A549 (cell line): ENCODE measurements at regions not wholly inside any gene's neighbourhood (a gene's known extent, or its start where the extent isn't known, plus 50 kb on each side); places are given as distances from the start of the nearest gene placed in this dataset.

Source experiments
- ATAC-seq, 2 experiments: fragments of 200-7000 bp in 1 of 2; fragments of >200 bp in 1 of 2; cut with Nextera tagmentation in 1 of 2; cut with Tn5 transposase in 1 of 2; 3 replicates each; pipeline versions ENCODE4 v1.8.0 to v1.9.1; 2018 to 2020; ENCODE audit warnings: mild to moderate bottlenecking in 1 of 2, moderate library complexity in 1 of 2
- CTCF ChIA-PET: fragments of 300-600 bp; sonication (Branson Sonifier 250); formaldehyde crosslinking; extraction: SDS; loops from one replicate; lab custom pipeline; 2021; ENCODE audit warnings: antibody characterized with exemption, inconsistent platforms; lab: Yijun Ruan, JAX
- POLR2A ChIA-PET: fragments of 350-600 bp; formaldehyde crosslinking; extraction: SDS; loops from one replicate; lab custom pipeline; 2021; ENCODE audit warnings: antibody characterized with exemption, inconsistent platforms; lab: Yijun Ruan, JAX
- DNase-seq, 2 experiments: peaks; one replicate each; pipeline versions ENCODE4 v3.0.0 to v3.0.0-alpha.2; 2011 to 2016; ENCODE audit warnings: low read depth in 1 of 2, low spot score in 1 of 2
- FAIRE-seq: peaks from 2 replicates; lab custom pipeline; 2011; peaks lifted over from hg19 to GRCh38; lab: Jason Lieb, UNC
- H3K27ac ChIP-seq, 2 experiments: fragments of >200 bp; sonication (Bioruptor Twin); formaldehyde crosslinking; 3 replicates each; pipeline ENCODE4 v1.5.1; 2016 to 2017
- H3K4me1 ChIP-seq: fragments of >200 bp; sonication (Bioruptor Twin); formaldehyde crosslinking; 3 replicates; pipeline ENCODE4 v1.6.1; 2016
- H3K4me2 ChIP-seq: fragments of >200 bp; sonication (Bioruptor Twin); formaldehyde crosslinking; 3 replicates; pipeline ENCODE4 v1.6.1; 2016
- H3K4me3 ChIP-seq: fragments of >200 bp; sonication (Bioruptor Twin); formaldehyde crosslinking; 3 replicates; pipeline ENCODE4 v1.5.1; 2016
- H3K9me3 ChIP-seq: fragments of >200 bp; sonication (Bioruptor Twin); formaldehyde crosslinking; 3 replicates; pipeline ENCODE4 v1.6.1; 2016
- BHLHE40 ChIP-seq: IDR thresholded peaks from 2 replicates; pipeline ENCODE4 v1.6.1; 2012; ENCODE audit warnings: low read depth, low read length, inconsistent platforms
- CEBPB ChIP-seq, 2 experiments: fragments of >200 bp in 1 of 2; sonication (Bioruptor Twin) in 1 of 2; formaldehyde crosslinking in 1 of 2; IDR thresholded peaks; 2 replicates each; pipeline ENCODE4 v1.6.1; 2012 to 2016
- CHD2 ChIP-seq: fragments of 150-350 bp; IDR thresholded peaks from 2 replicates; pipeline ENCODE4 v1.6.1; 2014; ENCODE audit warnings: low read length; ENCODE audit not compliant: partially characterized antibody
- CHD4 ChIP-seq: fragments of 200-600 bp; sonication (generic); IDR thresholded peaks from 2 replicates; pipeline ENCODE4 v1.6.1; 2016; ENCODE audit warnings: antibody characterized with exemption, mild to moderate bottlenecking, borderline replicate concordance
- ESRRA ChIP-seq: fragments of 150-350 bp; IDR thresholded peaks from 2 replicates; pipeline ENCODE4 v1.6.1; 2014; ENCODE audit warnings: mild to moderate bottlenecking, low read length, borderline replicate concordance
- FOSB ChIP-seq: fragments of 250-450 bp; sonication (Bioruptor Pico); IDR thresholded peaks from 2 replicates; pipeline ENCODE4 v1.5.0; 2020; ENCODE audit warnings: mild to moderate bottlenecking, moderate library complexity
- HOXA7 ChIP-seq: fragments of 250-450 bp; sonication (Bioruptor Pico); IDR thresholded peaks from 2 replicates; pipeline ENCODE4 v1.5.0; 2020; ENCODE audit warnings: mild to moderate bottlenecking, moderate library complexity
- HOXB13 ChIP-seq: fragments of 250-450 bp; sonication (Bioruptor Pico); IDR thresholded peaks from 2 replicates; pipeline ENCODE4 v1.5.0; 2020; ENCODE audit warnings: low read depth, mild to moderate bottlenecking, moderate library complexity
- HOXB5 ChIP-seq: fragments of 250-450 bp; sonication (Bioruptor Pico); IDR thresholded peaks from 2 replicates; pipeline ENCODE4 v1.5.0; 2020; ENCODE audit warnings: mild to moderate bottlenecking, moderate library complexity
- JUNB ChIP-seq: fragments of >200 bp; sonication (Bioruptor Twin); formaldehyde crosslinking; IDR thresholded peaks from 2 replicates; pipeline ENCODE4 v1.6.1; 2016
- MYC ChIP-seq: IDR thresholded peaks from 2 replicates; pipeline ENCODE4 v1.6.1; 2012; ENCODE audit warnings: mild to moderate bottlenecking, inconsistent platforms, low read length, improper control_type of control experiment, borderline replicate concordance
- NFE2L2 ChIP-seq: fragments of 150-350 bp; conservative IDR thresholded peaks from 2 replicates; pipeline ENCODE4 v1.6.1; 2014; ENCODE audit warnings: low read length
- NPAS2 ChIP-seq: fragments of 250-450 bp; sonication (Bioruptor Pico); IDR thresholded peaks from 2 replicates; pipeline ENCODE4 v1.8.0; 2022; ENCODE audit warnings: mild to moderate bottlenecking, moderate library complexity, borderline replicate concordance
- NR3C1 ChIP-seq: fragments of >200 bp; sonication (Bioruptor Twin); formaldehyde crosslinking; IDR thresholded peaks from 3 replicates; pipeline ENCODE4 v1.6.1; 2017
- POLR2AphosphoS2 ChIP-seq: conservative IDR thresholded peaks from 2 replicates; pipeline ENCODE4 v1.6.1; 2012; ENCODE audit warnings: low read length, improper control_type of control experiment, inconsistent platforms
- RAD21 ChIP-seq, 2 experiments: fragments of >200 bp in 1 of 2; sonication (Bioruptor Twin) in 1 of 2; formaldehyde crosslinking in 1 of 2; IDR thresholded peaks in 1 of 2; conservative IDR thresholded peaks in 1 of 2; 2 replicates in 1 of 2; 3 replicates in 1 of 2; pipeline ENCODE4 v1.6.1; 2012 to 2018; ENCODE audit warnings: inconsistent platforms in 1 of 2
- RARB ChIP-seq: fragments of 250-450 bp; sonication (Bioruptor Pico); IDR thresholded peaks from 2 replicates; pipeline ENCODE4 v1.8.0; 2021; ENCODE audit warnings: mild to moderate bottlenecking, moderate library complexity
- TFCP2L1 ChIP-seq: fragments of 250-450 bp; sonication (Bioruptor Pico); IDR thresholded peaks from 2 replicates; pipeline ENCODE4 v1.5.0; 2021; ENCODE audit warnings: mild to moderate bottlenecking
- WGBS: methylation state at CpG from one replicate; pipeline ENCODE4 v1.1.6; 2017; ENCODE audit errors: missing lambda C conversion rate; 5-methylcytosine and 5-hydroxymethylcytosine counted together
- TF ChIP-seq, protein P1 (sequence below): fragments of 250-450 bp; sonication (Bioruptor Pico); IDR thresholded peaks from 2 replicates; pipeline ENCODE4 v1.5.0; 2020; ENCODE audit warnings: low read depth, mild to moderate bottlenecking, moderate library complexity
- TF ChIP-seq, protein P2 (sequence below): fragments of >200 bp; sonication (Bioruptor Twin); formaldehyde crosslinking; IDR thresholded peaks from 3 replicates; pipeline ENCODE4 v1.6.1; 2016
- TF ChIP-seq, protein P3 (sequence below): fragments of >200 bp; sonication (Bioruptor Twin); formaldehyde crosslinking; IDR thresholded peaks from 2 replicates; pipeline ENCODE4 v1.6.1; 2016
- TF ChIP-seq, protein P4 (sequence below): fragments of 200-600 bp; sonication (generic); IDR thresholded peaks from 2 replicates; pipeline ENCODE4 v1.6.1; 2016; ENCODE audit warnings: antibody characterized with exemption, mild to moderate bottlenecking, moderate library complexity
- TF ChIP-seq, protein P5 (sequence below): IDR thresholded peaks from 2 replicates; pipeline ENCODE4 v1.6.1; 2012; ENCODE audit warnings: low read depth, borderline replicate concordance

DNA sequence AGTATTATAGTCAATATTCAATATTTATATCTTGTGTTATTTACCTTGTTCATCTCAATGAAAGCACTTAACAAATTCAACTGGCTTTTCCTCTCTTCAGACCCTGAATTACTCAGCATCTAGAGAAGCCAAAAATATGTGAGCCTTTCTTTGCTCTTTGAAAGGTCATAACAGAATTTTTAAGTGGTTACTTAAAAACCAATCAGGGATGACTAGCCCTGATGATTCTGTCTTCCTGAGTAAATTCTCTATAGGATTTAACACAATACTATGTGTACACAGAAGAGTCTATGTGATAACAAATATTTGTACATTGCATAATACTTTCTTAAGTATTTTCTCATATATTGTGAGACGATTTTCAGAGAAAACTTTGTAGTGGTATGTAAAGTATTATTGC lies 546.3 kb downstream of the MAT2B start:
- TF ChIP-seq FOSB (CRISPR knock-in tag) = no peak
- TF ChIP-seq BHLHE40 = no peak
- TF ChIP-seq, protein P1, sequence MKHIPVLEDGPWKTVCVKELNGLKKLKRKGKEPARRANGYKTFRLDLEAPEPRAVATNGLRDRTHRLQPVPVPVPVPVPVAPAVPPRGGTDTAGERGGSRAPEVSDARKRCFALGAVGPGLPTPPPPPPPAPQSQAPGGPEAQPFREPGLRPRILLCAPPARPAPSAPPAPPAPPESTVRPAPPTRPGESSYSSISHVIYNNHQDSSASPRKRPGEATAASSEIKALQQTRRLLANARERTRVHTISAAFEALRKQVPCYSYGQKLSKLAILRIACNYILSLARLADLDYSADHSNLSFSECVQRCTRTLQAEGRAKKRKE (CRISPR knock-in tag) = no peak
- TF ChIP-seq CHD2 = no peak
- no peak for TF ChIP-seq CHD4
- TF ChIP-seq NFE2L2 = no peak
- TF ChIP-seq JUNB = no peak
- TF ChIP-seq, protein P2, sequence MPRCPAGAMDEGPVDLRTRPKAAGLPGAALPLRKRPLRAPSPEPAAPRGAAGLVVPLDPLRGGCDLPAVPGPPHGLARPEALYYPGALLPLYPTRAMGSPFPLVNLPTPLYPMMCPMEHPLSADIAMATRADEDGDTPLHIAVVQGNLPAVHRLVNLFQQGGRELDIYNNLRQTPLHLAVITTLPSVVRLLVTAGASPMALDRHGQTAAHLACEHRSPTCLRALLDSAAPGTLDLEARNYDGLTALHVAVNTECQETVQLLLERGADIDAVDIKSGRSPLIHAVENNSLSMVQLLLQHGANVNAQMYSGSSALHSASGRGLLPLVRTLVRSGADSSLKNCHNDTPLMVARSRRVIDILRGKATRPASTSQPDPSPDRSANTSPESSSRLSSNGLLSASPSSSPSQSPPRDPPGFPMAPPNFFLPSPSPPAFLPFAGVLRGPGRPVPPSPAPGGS = no peak
- TF ChIP-seq CEBPB (IDR thresholded peaks at IDR 0.05) = no peak
- TF ChIP-seq NR3C1 = no peak
- TF ChIP-seq MYC = no peak
- Histone ChIP-seq H3K4me2 (no peak overlapping the region), H3K9me3 (no peaks in the 10 kb centered on the region), H3K4me1 (no peaks in the 10 kb centered on the region), H3K27ac (no peak overlapping the region), H3K4me3 (no peak overlapping the region)
- ATAC-seq = no peak
- WGBS = 6% methylated on average over 1 of the region's 1 CpG
- no peak for DNase-seq
- ChIA-PET CTCF (no interaction called here), POLR2A (no interaction called here)
- FAIRE-seq = no peak

DNA sequence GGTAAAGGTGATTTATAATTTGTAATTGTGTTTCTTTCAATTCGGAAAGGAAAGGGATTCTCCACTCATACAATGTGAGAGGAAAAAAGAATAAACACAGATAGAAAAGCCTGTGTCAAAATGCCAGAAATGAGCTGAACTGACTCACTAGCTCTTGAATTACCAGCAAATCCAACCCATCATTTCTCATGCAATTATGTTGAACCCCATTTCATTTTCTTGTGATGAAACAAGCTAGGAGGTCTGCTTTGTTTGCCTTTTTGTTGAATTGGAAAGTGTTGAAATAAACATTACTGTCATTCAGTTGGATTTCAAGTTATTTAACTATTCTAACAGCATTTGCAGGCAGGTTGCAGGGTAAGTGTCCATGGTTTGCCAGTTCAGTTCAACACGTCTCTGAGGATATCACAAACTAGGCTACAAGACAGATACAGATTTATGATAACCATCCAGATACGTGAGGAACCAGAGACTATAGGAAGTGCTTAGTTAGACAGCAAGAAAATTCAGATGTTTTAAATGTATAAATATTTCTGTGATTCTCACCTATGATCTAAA lies 547.2 kb downstream of the MAT2B start:
- POLR2A ChIA-PET = no interaction called here
- H3K4me3 ChIP-seq = no peak overlapping the region
- no peak overlapping the region for H3K4me2 ChIP-seq
- CTCF ChIA-PET = no interaction called here
- no peaks in the 10 kb centered on the region for H3K4me1 ChIP-seq
- DNase-seq (no peak), ATAC-seq (no peak), FAIRE-seq (no peak)
- TF ChIP-seq, protein P3, sequence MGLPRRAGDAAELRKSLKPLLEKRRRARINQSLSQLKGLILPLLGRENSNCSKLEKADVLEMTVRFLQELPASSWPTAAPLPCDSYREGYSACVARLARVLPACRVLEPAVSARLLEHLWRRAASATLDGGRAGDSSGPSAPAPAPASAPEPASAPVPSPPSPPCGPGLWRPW = no peak
- TF ChIP-seq HOXB13 (CRISPR knock-in tag) (no peak), TFCP2L1 (CRISPR knock-in tag) (no peak), RARB (CRISPR knock-in tag) (no peak)
- TF ChIP-seq, protein P4, sequence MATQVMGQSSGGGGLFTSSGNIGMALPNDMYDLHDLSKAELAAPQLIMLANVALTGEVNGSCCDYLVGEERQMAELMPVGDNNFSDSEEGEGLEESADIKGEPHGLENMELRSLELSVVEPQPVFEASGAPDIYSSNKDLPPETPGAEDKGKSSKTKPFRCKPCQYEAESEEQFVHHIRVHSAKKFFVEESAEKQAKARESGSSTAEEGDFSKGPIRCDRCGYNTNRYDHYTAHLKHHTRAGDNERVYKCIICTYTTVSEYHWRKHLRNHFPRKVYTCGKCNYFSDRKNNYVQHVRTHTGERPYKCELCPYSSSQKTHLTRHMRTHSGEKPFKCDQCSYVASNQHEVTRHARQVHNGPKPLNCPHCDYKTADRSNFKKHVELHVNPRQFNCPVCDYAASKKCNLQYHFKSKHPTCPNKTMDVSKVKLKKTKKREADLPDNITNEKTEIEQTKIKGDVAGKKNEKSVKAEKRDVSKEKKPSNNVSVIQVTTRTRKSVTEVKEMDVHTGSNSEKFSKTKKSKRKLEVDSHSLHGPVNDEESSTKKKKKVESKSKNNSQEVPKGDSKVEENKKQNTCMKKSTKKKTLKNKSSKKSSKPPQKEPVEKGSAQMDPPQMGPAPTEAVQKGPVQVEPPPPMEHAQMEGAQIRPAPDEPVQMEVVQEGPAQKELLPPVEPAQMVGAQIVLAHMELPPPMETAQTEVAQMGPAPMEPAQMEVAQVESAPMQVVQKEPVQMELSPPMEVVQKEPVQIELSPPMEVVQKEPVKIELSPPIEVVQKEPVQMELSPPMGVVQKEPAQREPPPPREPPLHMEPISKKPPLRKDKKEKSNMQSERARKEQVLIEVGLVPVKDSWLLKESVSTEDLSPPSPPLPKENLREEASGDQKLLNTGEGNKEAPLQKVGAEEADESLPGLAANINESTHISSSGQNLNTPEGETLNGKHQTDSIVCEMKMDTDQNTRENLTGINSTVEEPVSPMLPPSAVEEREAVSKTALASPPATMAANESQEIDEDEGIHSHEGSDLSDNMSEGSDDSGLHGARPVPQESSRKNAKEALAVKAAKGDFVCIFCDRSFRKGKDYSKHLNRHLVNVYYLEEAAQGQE = no peak
- no peak overlapping the region for H3K27ac ChIP-seq
- no peaks in the 10 kb centered on the region for H3K9me3 ChIP-seq
- WGBS = 2% methylated on average over 3 of the region's 3 CpGs

DNA sequence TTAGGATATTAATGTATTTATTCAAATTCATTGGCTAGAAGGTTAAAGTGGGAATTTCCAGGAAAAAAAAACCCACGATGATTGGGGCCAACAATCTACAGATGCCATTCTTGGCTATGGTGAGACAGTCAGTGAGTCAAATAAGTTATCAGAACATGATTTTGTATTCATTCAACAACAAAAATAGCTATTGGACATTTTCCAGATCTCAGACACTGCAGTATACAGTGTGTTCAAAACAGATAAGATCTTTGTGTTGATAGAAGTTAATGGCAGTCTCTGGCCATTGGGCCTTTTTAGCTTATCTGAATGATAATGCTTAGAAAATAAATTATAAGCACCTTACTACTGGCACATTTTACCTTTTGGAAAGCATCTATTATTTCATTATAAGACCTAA lies 547.7 kb downstream of the MAT2B start:
- H3K4me1 ChIP-seq = no peaks in the 10 kb centered on the region
- no peak for TF ChIP-seq NFE2L2
- TF ChIP-seq ESRRA = no peak
- no peak for TF ChIP-seq FOSB (CRISPR knock-in tag)
- TF ChIP-seq, protein P3 = no peak
- no peak for TF ChIP-seq RAD21 (conservative IDR thresholded peaks at IDR 0.05 in 1 of 2, IDR thresholded peaks at IDR 0.05 in 1 of 2)
- TF ChIP-seq, protein P5, sequence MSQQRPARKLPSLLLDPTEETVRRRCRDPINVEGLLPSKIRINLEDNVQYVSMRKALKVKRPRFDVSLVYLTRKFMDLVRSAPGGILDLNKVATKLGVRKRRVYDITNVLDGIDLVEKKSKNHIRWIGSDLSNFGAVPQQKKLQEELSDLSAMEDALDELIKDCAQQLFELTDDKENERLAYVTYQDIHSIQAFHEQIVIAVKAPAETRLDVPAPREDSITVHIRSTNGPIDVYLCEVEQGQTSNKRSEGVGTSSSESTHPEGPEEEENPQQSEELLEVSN = no peak
- TF ChIP-seq HOXA7 = no peak
- TF ChIP-seq HOXB5 (CRISPR knock-in tag) = no peak
- no peak for TF ChIP-seq NPAS2 (CRISPR knock-in tag)
- TF ChIP-seq POLR2AphosphoS2 = no peak
- TF ChIP-seq, all 56 proteins: peak for 0
- DNase-seq (no peak), FAIRE-seq (no peak), ATAC-seq (no peak)
- ChIA-PET CTCF (no interaction called here), POLR2A (no interaction called here)
- 4% methylated on average over 1 of the region's 1 CpG for WGBS
- Histone ChIP-seq H3K4me3 (no peak overlapping the region), H3K4me2 (no peak overlapping the region), H3K27ac (no peak overlapping the region), H3K9me3 (no peaks in the 10 kb centered on the region)
